H1 (cell line): ENCODE measurements at regions not wholly inside any gene's neighbourhood (a gene's known extent, or its start where the extent isn't known, plus 50 kb on each side); places are given as distances from the start of the nearest gene placed in this dataset.

Experiments used
- CTCF ChIA-PET: fragments of 300-600 bp; sonication (Branson Sonifier 250); formaldehyde crosslinking; loops from one replicate; lab custom pipeline; 2021; ENCODE audit not compliant: partially characterized antibody; lab: Charles Lee
- POLR2A ChIA-PET: fragments of 300-600 bp; sonication (Branson Sonifier 250); formaldehyde crosslinking; loops from one replicate; lab custom pipeline; 2021; ENCODE audit warnings: inconsistent platforms; ENCODE audit not compliant: partially characterized antibody; lab: Charles Lee
- DNase-seq, 2 experiments: peaks; one replicate each; pipeline versions ENCODE4 v3.0.0 to v3.0.0-alpha.2; 2010 to 2022; ENCODE audit warnings: low spot score in 2 of 2, low read depth in 1 of 2, mixed read lengths in 1 of 2
- FAIRE-seq: peaks from 2 replicates; lab custom pipeline; 2011; peaks lifted over from hg19 to GRCh38; lab: Jason Lieb, UNC
- H2AFZ ChIP-seq: 2 replicates; pipeline ENCODE4 v1.8.1; 2012; ENCODE audit warnings: low read length, inconsistent platforms
- H2AK5ac ChIP-seq: 2 replicates; pipeline ENCODE4 v1.6.1; 2013; ENCODE audit warnings: low read depth, low read length
- H2BK120ac ChIP-seq: replicated peaks from 2 replicates; pipeline ENCODE3; 2013; ENCODE audit warnings: low read depth, low read length, inconsistent platforms
- H2BK12ac ChIP-seq: 2 replicates; pipeline ENCODE4 v1.6.1; 2013; ENCODE audit warnings: low read depth, low read length
- H2BK15ac ChIP-seq: 2 replicates; pipeline ENCODE4 v1.6.1; 2013; ENCODE audit warnings: low read length
- H2BK20ac ChIP-seq: 2 replicates; pipeline ENCODE4 v1.6.1; 2013; ENCODE audit warnings: low read length
- H2BK5ac ChIP-seq: 2 replicates; pipeline ENCODE4 v1.6.1; 2013; ENCODE audit warnings: low read depth, low read length
- H3K14ac ChIP-seq: 2 replicates; pipeline ENCODE4 v1.6.1; 2013; ENCODE audit warnings: inconsistent platforms; ENCODE audit not compliant: insufficient read length
- H3K18ac ChIP-seq: 2 replicates; pipeline ENCODE4 v1.6.1; 2013; ENCODE audit warnings: low read length; ENCODE audit errors: extremely low read depth
- H3K23ac ChIP-seq: 2 replicates; pipeline ENCODE4 v1.6.1; 2013; ENCODE audit warnings: inconsistent platforms; ENCODE audit not compliant: insufficient read length
- H3K23me2 ChIP-seq: 2 replicates; pipeline ENCODE4 v1.6.1; 2013; ENCODE audit warnings: low read depth, low read length
- H3K27ac ChIP-seq: 2 replicates; pipeline ENCODE4 v1.6.1; 2011; ENCODE audit warnings: low read depth, low read length, inconsistent platforms
- H3K27me3 ChIP-seq, 4 experiments: replicated peaks in 1 of 4; 1 replicate in 1 of 4; 2 replicates in 3 of 4; pipeline versions ENCODE4 v1.6.1 to v1.8.1; 2011 to 2013; ENCODE audit warnings: low read length in 3 of 4, mild to moderate bottlenecking in 3 of 4, inconsistent platforms in 2 of 4, mixed read lengths in 2 of 4, moderate library complexity in 1 of 4; ENCODE audit not compliant: control insufficient read depth in 3 of 4, insufficient read depth in 3 of 4; ENCODE audit errors: extremely low read depth in 1 of 4
- H3K36me3 ChIP-seq, 4 experiments: 2 replicates each; pipeline versions ENCODE4 v1.6.1 to v1.8.1; 2011 to 2013; ENCODE audit warnings: mild to moderate bottlenecking in 4 of 4, low read length in 3 of 4, moderate library complexity in 2 of 4, control low read depth in 1 of 4, inconsistent platforms in 1 of 4; ENCODE audit not compliant: insufficient read depth in 4 of 4, control insufficient read depth in 2 of 4
- H3K4ac ChIP-seq: replicated peaks from 2 replicates; pipeline ENCODE3; 2013; ENCODE audit warnings: low read length, low read depth, mixed read lengths, inconsistent platforms; ENCODE audit not compliant: insufficient read length
- H3K4me1 ChIP-seq, 4 experiments: replicated peaks in 1 of 4; 1 replicate in 1 of 4; 2 replicates in 3 of 4; pipeline versions ENCODE4 v1.6.1 to v1.8.1; 2011 to 2013; ENCODE audit warnings: low read length in 3 of 4, inconsistent platforms in 2 of 4, mixed read lengths in 1 of 4; ENCODE audit not compliant: insufficient read depth in 4 of 4, control insufficient read depth in 3 of 4
- H3K4me2 ChIP-seq, 2 experiments: 2 replicates each; pipeline versions ENCODE4 v1.6.1 to v1.8.1; 2011 to 2013; ENCODE audit warnings: low read depth in 2 of 2, low read length in 2 of 2, control low read depth in 1 of 2, inconsistent platforms in 1 of 2, mild to moderate bottlenecking in 1 of 2; ENCODE audit not compliant: insufficient read depth in 1 of 2
- H3K4me3 ChIP-seq, 4 experiments: fragments of 200-600, 300-600 bp in 1 of 4; sonication (generic), shearing (Covaris generic), sonication (Bioruptor Twin) in 1 of 4; 2 replicates each; pipeline versions ENCODE4 v1.5.1 to v1.8.1; 2011 to 2016; ENCODE audit warnings: low read length in 4 of 4, low read depth in 3 of 4, control low read depth in 2 of 4, inconsistent platforms in 2 of 4, mild to moderate bottlenecking in 2 of 4, mixed read lengths in 1 of 4, moderate library complexity in 1 of 4; ENCODE audit not compliant: insufficient read depth in 2 of 4; ENCODE audit errors: extremely low read depth in 1 of 4
- H3K56ac ChIP-seq: replicated peaks from 2 replicates; pipeline ENCODE3; 2013; ENCODE audit warnings: low read depth, mild to moderate bottlenecking, mixed read lengths, low read length, inconsistent platforms; ENCODE audit not compliant: insufficient read length
- H3K79me1 ChIP-seq: 2 replicates; pipeline ENCODE4 v1.6.1; 2013; ENCODE audit warnings: low read depth, low read length, control low read depth
- H3K79me2 ChIP-seq, 2 experiments: 2 replicates each; pipeline versions ENCODE4 v1.6.1 to v1.8.1; 2012 to 2013; ENCODE audit warnings: low read length in 2 of 2, mild to moderate bottlenecking in 2 of 2, inconsistent platforms in 1 of 2; ENCODE audit not compliant: insufficient read depth in 2 of 2, control insufficient read depth in 1 of 2
- H3K9ac ChIP-seq, 4 experiments: replicated peaks in 1 of 4; 1 replicate in 1 of 4; 2 replicates in 3 of 4; pipeline versions ENCODE4 v1.6.1 to v1.8.1; 2011 to 2013; ENCODE audit warnings: low read depth in 3 of 4, low read length in 3 of 4, control low read depth in 2 of 4, mild to moderate bottlenecking in 2 of 4, moderate library complexity in 2 of 4, inconsistent platforms in 1 of 4; ENCODE audit errors: extremely low read depth in 1 of 4
- H3K9me3 ChIP-seq, 2 experiments: 2 replicates each; pipeline versions ENCODE4 v1.6.1 to v1.8.1; 2012 to 2013; ENCODE audit warnings: mild to moderate bottlenecking in 2 of 2, moderate library complexity in 2 of 2, control low read depth in 1 of 2, inconsistent platforms in 1 of 2, low read depth in 1 of 2, low read length in 1 of 2, mixed read lengths in 1 of 2; ENCODE audit not compliant: insufficient read depth in 2 of 2
- H4K20me1 ChIP-seq, 2 experiments: replicated peaks in 1 of 2; 2 replicates each; pipeline versions ENCODE3 to v1.8.1; 2011 to 2013; ENCODE audit warnings: inconsistent platforms in 2 of 2, low read length in 2 of 2, mild to moderate bottlenecking in 1 of 2; ENCODE audit not compliant: insufficient read depth in 2 of 2, control insufficient read depth in 1 of 2
- H4K5ac ChIP-seq: 2 replicates; pipeline ENCODE4 v1.6.1; 2013; ENCODE audit warnings: low read length, low read depth, mixed read lengths, inconsistent platforms; ENCODE audit not compliant: insufficient read length
- H4K8ac ChIP-seq: 2 replicates; pipeline ENCODE4 v1.8.0; 2013; ENCODE audit warnings: mild to moderate bottlenecking, moderate library complexity, low read length, inconsistent platforms; ENCODE audit not compliant: insufficient read depth; ENCODE audit errors: extremely low read depth
- H4K91ac ChIP-seq: replicated peaks from 2 replicates; pipeline ENCODE3; 2013; ENCODE audit warnings: low read length, mixed read lengths, inconsistent platforms; ENCODE audit not compliant: insufficient read length
- CREB1 ChIP-seq: IDR thresholded peaks from 2 replicates; pipeline ENCODE4 v1.6.1; 2012; ENCODE audit warnings: inconsistent platforms
- CTBP2 ChIP-seq: IDR thresholded peaks from 2 replicates; pipeline ENCODE4 v1.7.0; 2011; ENCODE audit warnings: borderline replicate concordance, mild to moderate bottlenecking, moderate library complexity, mixed read lengths, low read length; ENCODE audit not compliant: insufficient read depth, insufficient read length
- EP300 ChIP-seq, 2 experiments: IDR thresholded peaks; 1 replicate in 1 of 2; 2 replicates in 1 of 2; pipeline ENCODE4 v1.6.1; 2011 to 2012; ENCODE audit warnings: low read depth in 2 of 2, low read length in 2 of 2, mild to moderate bottlenecking in 2 of 2, borderline replicate concordance in 1 of 2, inconsistent platforms in 1 of 2, moderate library complexity in 1 of 2
- EZH2 ChIP-seq: fragments of 200-600 bp; sonication (generic); IDR thresholded peaks from 2 replicates; pipeline ENCODE4 v1.7.1; 2012; ENCODE audit warnings: low read depth, mild to moderate bottlenecking, moderate library complexity, low read length, inconsistent platforms; ENCODE audit not compliant: severe bottlenecking
- GTF2F1 ChIP-seq: IDR thresholded peaks from 2 replicates; pipeline ENCODE4 v1.6.1; 2012; ENCODE audit warnings: low read depth, low read length, improper control_type of control experiment, borderline replicate concordance
- HDAC2 ChIP-seq, 2 experiments: fragments of 300-600 bp in 1 of 2; sonication (generic) in 1 of 2; IDR thresholded peaks; 2 replicates each; pipeline ENCODE4 v1.6.1; 2011 to 2012; ENCODE audit warnings: low read depth in 2 of 2, low read length in 2 of 2, mild to moderate bottlenecking in 2 of 2, moderate library complexity in 2 of 2, borderline replicate concordance in 1 of 2, inconsistent platforms in 1 of 2
- KDM4A ChIP-seq: IDR thresholded peaks from one replicate; pipeline ENCODE4 v1.7.1; 2012; ENCODE audit warnings: low read depth, mild to moderate bottlenecking, moderate library complexity, low read length, inconsistent platforms; ENCODE audit not compliant: severe bottlenecking
- KDM5A ChIP-seq: fragments of 200-600 bp; IDR thresholded peaks from 2 replicates; pipeline ENCODE4 v1.7.1; 2012; ENCODE audit warnings: mild to moderate bottlenecking, low read length, inconsistent platforms, mixed read lengths
- POLR2AphosphoS5 ChIP-seq: IDR thresholded peaks from 2 replicates; pipeline ENCODE4 v1.6.1; 2011; ENCODE audit warnings: low read depth, low read length
- RAD21 ChIP-seq, 2 experiments: IDR thresholded peaks in 1 of 2; conservative IDR thresholded peaks in 1 of 2; 2 replicates each; pipeline ENCODE4 v1.6.1; 2011; ENCODE audit warnings: low read depth in 2 of 2, low read length in 2 of 2, improper control_type of control experiment in 1 of 2, inconsistent platforms in 1 of 2, mild to moderate bottlenecking in 1 of 2, moderate library complexity in 1 of 2
- SIRT6 ChIP-seq: IDR thresholded peaks from one replicate; pipeline ENCODE4 v1.7.1; 2012; ENCODE audit warnings: low read length, inconsistent platforms
- SUZ12 ChIP-seq: fragments of 200-600 bp; sonication (generic); IDR thresholded peaks from 2 replicates; pipeline ENCODE4 v1.6.1; 2012; ENCODE audit warnings: mild to moderate bottlenecking, inconsistent platforms, low read length, moderate library complexity, mixed read lengths
- WGBS, 2 experiments: shearing (Covaris generic) in 1 of 2; methylation state at CpG; one replicate each; pipeline versions ENCODE4 v1.1.6 to v1.1.7; 2013 to 2015; ENCODE audit warnings: low lambda C conversion rate in 2 of 2, mixed read lengths in 2 of 2, inconsistent platforms in 1 of 2, low coverage in 1 of 2, missing lambda C conversion rate in 1 of 2; ENCODE audit not compliant: insufficient replicate concordance in 2 of 2, insufficient coverage in 1 of 2, insufficient read length in 1 of 2; ENCODE audit errors: extremely low coverage in 1 of 2, missing lambda C conversion rate in 1 of 2; 5-methylcytosine and 5-hydroxymethylcytosine counted together
- TF ChIP-seq, protein P1 (sequence below): IDR thresholded peaks from 2 replicates; pipeline ENCODE4 v1.6.1; 2012; ENCODE audit warnings: inconsistent platforms

DNA sequence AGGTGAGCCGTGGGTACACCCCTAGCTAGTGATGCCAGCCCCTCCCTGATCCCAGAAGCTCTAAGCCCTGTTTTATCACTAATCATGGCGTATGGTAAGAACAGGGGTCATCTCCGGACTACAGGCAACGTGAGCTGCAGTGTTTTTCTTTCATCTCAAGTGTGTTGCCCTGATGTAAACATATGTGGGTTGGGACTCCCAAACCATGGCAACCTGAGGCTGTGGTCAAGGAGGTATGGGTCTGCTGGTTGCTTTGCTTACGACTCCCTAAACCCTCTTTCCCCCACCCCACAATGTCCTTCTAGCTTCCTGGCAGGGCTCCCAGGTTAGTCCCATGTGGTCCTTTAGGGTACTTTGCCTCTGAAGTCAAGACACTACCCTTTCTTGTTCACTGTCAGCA is 53.6 kb upstream of the AFF3 start:
- CTCF ChIA-PET = interaction anchor here (0.6 to 1.1 kb wide), 2 partner anchors 46 to 47 kb away, joined by 3 read pairs; no protein-coding TSS in a partner anchor
- no peak overlapping the region for H3K23ac ChIP-seq
- TF ChIP-seq POLR2AphosphoS5 (no peak), EZH2 (no peak), SUZ12 (no peak), CTBP2 (no peak), KDM4A (no peak), RAD21 (IDR thresholded peaks at IDR 0.05 in 1 of 2, conservative IDR thresholded peaks at IDR 0.05 in 1 of 2; ENCODE audit: low read depth in 2 of 2, low read length in 2 of 2) (no peak), EP300 (IDR thresholded peaks at IDR 0.05; ENCODE audit: borderline replicate concordance in 1 of 2, low read depth in 2 of 2, low read length in 2 of 2) (no peak), CREB1 (no peak), HDAC2 (IDR thresholded peaks at IDR 0.05; ENCODE audit: borderline replicate concordance in 1 of 2, low read depth in 2 of 2, low read length in 2 of 2) (no peak), KDM5A (no peak), SIRT6 (no peak), GTF2F1 (no peak)
- TF ChIP-seq, protein P1, sequence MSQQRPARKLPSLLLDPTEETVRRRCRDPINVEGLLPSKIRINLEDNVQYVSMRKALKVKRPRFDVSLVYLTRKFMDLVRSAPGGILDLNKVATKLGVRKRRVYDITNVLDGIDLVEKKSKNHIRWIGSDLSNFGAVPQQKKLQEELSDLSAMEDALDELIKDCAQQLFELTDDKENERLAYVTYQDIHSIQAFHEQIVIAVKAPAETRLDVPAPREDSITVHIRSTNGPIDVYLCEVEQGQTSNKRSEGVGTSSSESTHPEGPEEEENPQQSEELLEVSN = no peak

More for the DNA sequence above, 53.6 kb upstream of the AFF3 start:
- WGBS, 2 experiments = 93% methylated on average over 5 of the region's 5 CpGs; no CpG with 5 or more reads in 1 of the 2 experiments
- no peaks in the 10 kb centered on the region; the same call in 1 of the 2 replicates for H3K23me2 ChIP-seq
- peaks cover 3 to 10% (median 7%) of the 10 kb centered on the region in 4 experiments; a peak in 6 of 7 replicates for H3K4me1 ChIP-seq
- H3K14ac ChIP-seq = no peak overlapping the region
- H3K4me2 ChIP-seq = no peak overlapping the region
- H3K79me2 ChIP-seq = no peaks in the 10 kb centered on the region
- H3K9ac ChIP-seq = no peak overlapping the region
- no peak overlapping the region for H2AK5ac ChIP-seq
- no peaks in the 10 kb centered on the region for H3K36me3 ChIP-seq
- no peak for DNase-seq
- H2BK5ac ChIP-seq = no peak overlapping the region
- H2AFZ ChIP-seq = no peak overlapping the region
- H2BK120ac ChIP-seq = no peak overlapping the region
- no peak overlapping the region for H3K4ac ChIP-seq
- H2BK15ac ChIP-seq = no peak overlapping the region
- no peak overlapping the region for H3K27ac ChIP-seq
- H4K5ac ChIP-seq = no peak overlapping the region
- no peak overlapping the region for H3K56ac ChIP-seq
- H2BK20ac ChIP-seq = 0 out of 2 replicates have a peak overlapping the region, but pooled peaks have one; percentile 48
- H3K27me3 ChIP-seq = no peaks in the 10 kb centered on the region
- POLR2A ChIA-PET = no interaction called here
- no peak overlapping the region for H3K18ac ChIP-seq
- FAIRE-seq = no peak
- H3K79me1 ChIP-seq = no peaks in the 10 kb centered on the region
- no peaks in the 10 kb centered on the region for H4K20me1 ChIP-seq
- no peaks in the 10 kb centered on the region for H3K9me3 ChIP-seq
- H2BK12ac ChIP-seq = 0 out of 2 replicates have a peak overlapping the region, but pooled peaks have one; percentile 23
- H4K91ac ChIP-seq = no peak overlapping the region
- H3K4me3 ChIP-seq = no peak overlapping the region
- no peak overlapping the region for H4K8ac ChIP-seq
